HEK293T (cell line): ENCODE measurements at regions not wholly inside any gene's neighbourhood (a gene's known extent, or its start where the extent isn't known, plus 50 kb on each side); places are given as distances from the start of the nearest gene placed in this dataset.

ENCODE experiments used
- ELF4 ChIP-seq: fragments of 450-650 bp; IDR thresholded peaks from 2 replicates; pipeline ENCODE4 v1.6.1; 2017; ENCODE audit warnings: antibody characterized with exemption
- FOXK2 ChIP-seq: fragments of 450-650 bp; IDR thresholded peaks from 2 replicates; pipeline ENCODE4 v1.6.1; 2016; ENCODE audit warnings: mild to moderate bottlenecking
- SP1 ChIP-seq: fragments of 450-650 bp; IDR thresholded peaks from 2 replicates; pipeline ENCODE4 v1.6.1; 2017
- TARDBP ChIP-seq: fragments of 450-650 bp; IDR thresholded peaks from 2 replicates; pipeline ENCODE4 v1.6.1; 2016
- ZNF384 ChIP-seq: fragments of 450-650 bp; IDR thresholded peaks from 2 replicates; pipeline ENCODE4 v1.6.1; 2016

GRCh38 chr14:101380512-101380911, 180.8 kb upstream of the DIO3 start:
- no peak for TF ChIP-seq SP1
- TF ChIP-seq ELF4, result no peak
- no peak for TF ChIP-seq FOXK2
- no peak for TF ChIP-seq ZNF384
- TF ChIP-seq TARDBP, result no peak
